ENCODE measurements at regions not wholly inside any gene's neighbourhood (a gene's known extent, or its start where the extent isn't known, plus 50 kb on each side); places are given as distances from the start of the nearest gene placed in this dataset.

- H3K4me3 ChIP-seq, result no peak overlapping the region
- ATAC-seq (no peak), DNase-seq (no peak)
- intact Hi-C loops (cut with DNase I), result no loop called here
- no peaks in the 10 kb centered on the region for H3K4me1 ChIP-seq
- H3K27me3 ChIP-seq, result no peaks in the 10 kb centered on the region
- TF ChIP-seq, protein P1, sequence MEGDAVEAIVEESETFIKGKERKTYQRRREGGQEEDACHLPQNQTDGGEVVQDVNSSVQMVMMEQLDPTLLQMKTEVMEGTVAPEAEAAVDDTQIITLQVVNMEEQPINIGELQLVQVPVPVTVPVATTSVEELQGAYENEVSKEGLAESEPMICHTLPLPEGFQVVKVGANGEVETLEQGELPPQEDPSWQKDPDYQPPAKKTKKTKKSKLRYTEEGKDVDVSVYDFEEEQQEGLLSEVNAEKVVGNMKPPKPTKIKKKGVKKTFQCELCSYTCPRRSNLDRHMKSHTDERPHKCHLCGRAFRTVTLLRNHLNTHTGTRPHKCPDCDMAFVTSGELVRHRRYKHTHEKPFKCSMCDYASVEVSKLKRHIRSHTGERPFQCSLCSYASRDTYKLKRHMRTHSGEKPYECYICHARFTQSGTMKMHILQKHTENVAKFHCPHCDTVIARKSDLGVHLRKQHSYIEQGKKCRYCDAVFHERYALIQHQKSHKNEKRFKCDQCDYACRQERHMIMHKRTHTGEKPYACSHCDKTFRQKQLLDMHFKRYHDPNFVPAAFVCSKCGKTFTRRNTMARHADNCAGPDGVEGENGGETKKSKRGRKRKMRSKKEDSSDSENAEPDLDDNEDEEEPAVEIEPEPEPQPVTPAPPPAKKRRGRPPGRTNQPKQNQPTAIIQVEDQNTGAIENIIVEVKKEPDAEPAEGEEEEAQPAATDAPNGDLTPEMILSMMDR (IDR thresholded peaks at IDR 0.05), result no peak
- no peaks in the 10 kb centered on the region for H3K9me3 ChIP-seq
- no peak overlapping the region for H3K27ac ChIP-seq
- H3K36me3 ChIP-seq, result no peaks in the 10 kb centered on the region
Measured at GRCh38 chr13:56906909-56907308, 233.8 kb upstream of the PRR20A start.

DNA sequence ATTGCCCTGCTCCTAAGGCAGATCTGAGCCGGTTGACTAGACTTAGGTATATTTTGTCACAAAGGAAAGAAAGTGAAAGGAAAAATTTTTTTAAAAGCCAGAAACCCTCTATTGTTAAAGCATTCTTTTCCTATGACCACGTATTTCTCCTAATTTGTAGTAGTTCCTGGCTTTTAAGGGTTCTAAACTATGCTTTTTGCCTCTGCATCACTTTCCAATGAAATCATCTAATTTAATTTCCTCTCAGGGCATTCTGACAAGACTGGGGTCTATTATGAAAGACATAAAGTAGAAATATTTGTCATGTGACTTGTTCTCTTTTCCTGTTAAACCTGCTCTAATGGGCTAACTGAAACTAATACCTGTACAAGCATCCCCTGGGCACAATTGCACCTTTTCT is 233.0 kb upstream of the PRR20A start:
- intact Hi-C loops (cut with DNase I), result no loop called here
- no peaks in the 10 kb centered on the region for H3K9me3 ChIP-seq
- DNase-seq, result no peak
- no peaks in the 10 kb centered on the region for H3K36me3 ChIP-seq
- H3K4me1 ChIP-seq, result no peaks in the 10 kb centered on the region
- no peak overlapping the region for H3K27ac ChIP-seq
- no peaks in the 10 kb centered on the region for H3K27me3 ChIP-seq
- no peak overlapping the region for H3K4me3 ChIP-seq
- no peak for ATAC-seq
- TF ChIP-seq, protein P1 (IDR thresholded peaks at IDR 0.05), result no peak

DNA sequence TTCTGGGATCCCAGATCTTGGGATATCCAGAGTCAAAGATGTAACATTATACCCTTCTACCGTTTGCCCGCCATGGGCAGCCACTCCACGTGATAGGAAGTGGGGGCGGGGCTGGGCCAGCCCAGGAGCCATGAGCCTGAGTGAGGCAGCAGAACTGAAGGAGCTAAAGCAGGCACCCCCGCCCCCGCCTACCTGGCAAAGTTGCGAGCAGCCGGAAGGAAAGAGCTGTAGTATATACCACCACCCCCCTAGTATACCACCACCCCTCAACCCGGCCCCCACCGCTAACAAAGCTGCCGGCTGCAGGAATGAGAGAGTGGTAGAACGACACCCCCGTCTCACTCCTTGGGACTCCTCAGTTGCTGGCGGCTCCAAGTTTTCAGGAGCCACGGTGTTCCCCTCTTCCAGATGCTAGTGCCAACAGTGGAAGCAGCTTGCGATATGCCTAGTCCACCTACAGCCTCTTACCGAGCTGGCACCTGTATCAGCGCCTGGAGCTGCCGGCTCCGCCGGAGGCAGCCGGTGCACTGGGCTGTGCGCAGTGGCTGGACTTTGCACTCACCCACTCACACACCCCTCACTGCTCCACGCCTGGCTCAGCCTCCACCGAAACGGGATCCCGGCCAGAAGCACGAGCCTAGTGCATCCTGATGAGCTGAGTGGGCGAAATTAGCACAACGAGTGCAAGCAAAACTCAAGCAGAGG is 230.7 kb upstream of the PRR20A start:
- Histone ChIP-seq H3K36me3 (no peaks in the 10 kb centered on the region), H3K4me1 (no peaks in the 10 kb centered on the region), H3K9me3 (no peaks in the 10 kb centered on the region), H3K27me3 (no peaks in the 10 kb centered on the region), H3K27ac (no peak overlapping the region), H3K4me3 (no peak overlapping the region)
- TF ChIP-seq, protein P1 (IDR thresholded peaks at IDR 0.05), result no peak
- intact Hi-C loops (cut with DNase I), result no loop called here
- DNase-seq, result no peak
- peak; percentile 31 for ATAC-seq

- no peak overlapping the region for H3K27ac ChIP-seq
- ATAC-seq, result no peak
- TF ChIP-seq, protein P1 (IDR thresholded peaks at IDR 0.05), result no peak
- no peaks in the 10 kb centered on the region for H3K27me3 ChIP-seq
- intact Hi-C loops (cut with DNase I), result no loop called here
- no peaks in the 10 kb centered on the region for H3K4me1 ChIP-seq
- no peak overlapping the region for H3K4me3 ChIP-seq
- DNase-seq, result no peak
- H3K9me3 ChIP-seq, result no peaks in the 10 kb centered on the region
- no peaks in the 10 kb centered on the region for H3K36me3 ChIP-seq
Measured at GRCh38 chr13:56917966-56918365, 222.8 kb upstream of the PRR20A start.

DNA sequence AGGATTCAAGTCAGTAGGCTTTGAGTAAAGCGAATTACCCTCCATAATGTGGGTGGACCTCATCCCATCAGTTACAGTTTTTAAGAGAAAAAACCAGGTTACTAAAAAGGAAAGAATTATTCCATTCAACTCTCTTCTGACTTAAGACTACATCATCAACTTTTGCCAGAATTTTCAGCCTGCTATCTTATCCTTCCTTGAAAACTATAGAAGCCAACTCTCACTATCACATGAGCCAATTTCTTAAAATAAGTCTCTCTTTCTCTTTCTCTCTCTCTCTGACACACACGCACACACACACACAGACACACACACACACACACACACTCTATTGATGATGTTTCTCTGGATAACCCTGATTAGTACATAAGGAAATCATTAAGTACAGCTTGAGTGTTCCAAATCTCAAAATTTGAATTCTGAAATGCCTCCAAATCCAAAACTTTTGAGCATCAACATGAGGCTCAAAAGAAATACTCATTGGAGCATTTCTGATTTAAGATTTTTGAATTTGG is 217.0 kb upstream of the PRR20A start:
- no peaks in the 10 kb centered on the region for H3K36me3 ChIP-seq
- no peak for DNase-seq
- intact Hi-C loops (cut with DNase I), result no loop called here
- no peaks in the 10 kb centered on the region for H3K9me3 ChIP-seq
- no peak for ATAC-seq
- no peak overlapping the region for H3K4me3 ChIP-seq
- no peaks in the 10 kb centered on the region for H3K4me1 ChIP-seq
- TF ChIP-seq, protein P1 (IDR thresholded peaks at IDR 0.05), result no peak
- no peak overlapping the region for H3K27ac ChIP-seq
- no peaks in the 10 kb centered on the region for H3K27me3 ChIP-seq

Measured in upper lobe of right lung (tissue), 1 donor.